ENCODE measurements at regions not wholly inside any gene's neighbourhood (a gene's known extent, or its start where the extent isn't known, plus 50 kb on each side); places are given as distances from the start of the nearest gene placed in this dataset.

DNA sequence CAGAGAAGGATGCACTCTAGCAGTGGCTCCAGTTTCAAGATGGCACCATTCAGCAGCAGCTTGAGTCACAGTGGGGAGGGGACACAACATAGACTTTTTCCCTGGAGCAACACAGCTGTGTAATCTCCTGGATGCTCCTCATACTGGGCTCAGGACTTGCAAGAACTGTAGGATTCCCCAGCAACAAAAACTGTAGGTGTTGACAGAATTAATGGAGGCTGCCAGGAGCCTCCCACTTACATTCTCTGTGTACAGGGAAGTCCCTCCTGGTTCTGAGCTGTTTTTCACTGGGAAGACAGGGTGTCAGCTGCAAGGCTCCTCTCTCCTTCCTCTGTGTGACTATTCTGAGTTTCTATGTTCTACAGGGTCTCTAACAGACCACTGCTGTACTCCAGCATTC lies 217.9 kb downstream of the KIF21A start:
- TF ChIP-seq POLR2A (IDR thresholded peaks at IDR 0.05; ENCODE audit: extremely low read depth, insufficient read length) (no peak), MYC (IDR thresholded peaks at IDR 0.05; ENCODE audit: low read depth, low read length) (no peak)
- TF ChIP-seq, protein P1, sequence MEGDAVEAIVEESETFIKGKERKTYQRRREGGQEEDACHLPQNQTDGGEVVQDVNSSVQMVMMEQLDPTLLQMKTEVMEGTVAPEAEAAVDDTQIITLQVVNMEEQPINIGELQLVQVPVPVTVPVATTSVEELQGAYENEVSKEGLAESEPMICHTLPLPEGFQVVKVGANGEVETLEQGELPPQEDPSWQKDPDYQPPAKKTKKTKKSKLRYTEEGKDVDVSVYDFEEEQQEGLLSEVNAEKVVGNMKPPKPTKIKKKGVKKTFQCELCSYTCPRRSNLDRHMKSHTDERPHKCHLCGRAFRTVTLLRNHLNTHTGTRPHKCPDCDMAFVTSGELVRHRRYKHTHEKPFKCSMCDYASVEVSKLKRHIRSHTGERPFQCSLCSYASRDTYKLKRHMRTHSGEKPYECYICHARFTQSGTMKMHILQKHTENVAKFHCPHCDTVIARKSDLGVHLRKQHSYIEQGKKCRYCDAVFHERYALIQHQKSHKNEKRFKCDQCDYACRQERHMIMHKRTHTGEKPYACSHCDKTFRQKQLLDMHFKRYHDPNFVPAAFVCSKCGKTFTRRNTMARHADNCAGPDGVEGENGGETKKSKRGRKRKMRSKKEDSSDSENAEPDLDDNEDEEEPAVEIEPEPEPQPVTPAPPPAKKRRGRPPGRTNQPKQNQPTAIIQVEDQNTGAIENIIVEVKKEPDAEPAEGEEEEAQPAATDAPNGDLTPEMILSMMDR (IDR thresholded peaks at IDR 0.05; ENCODE audit: low read depth, low read length): no peak
- TF ChIP-seq, protein P2, sequence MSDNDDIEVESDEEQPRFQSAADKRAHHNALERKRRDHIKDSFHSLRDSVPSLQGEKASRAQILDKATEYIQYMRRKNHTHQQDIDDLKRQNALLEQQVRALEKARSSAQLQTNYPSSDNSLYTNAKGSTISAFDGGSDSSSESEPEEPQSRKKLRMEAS (IDR thresholded peaks at IDR 0.05; ENCODE audit: low read depth, low read length): no peak

Data from NB4 (cell line).